OCI-LY3 (cell line): ENCODE measurements at regions not wholly inside any gene's neighbourhood (a gene's known extent, or its start where the extent isn't known, plus 50 kb on each side); places are given as distances from the start of the nearest gene placed in this dataset.
A peak's percentile ranks its signal among the peaks of the same experiment; 100 is the strongest.

Experiments used
- CTCF ChIP-seq: fragments of 200-600, 300-600 bp; sonication (generic); IDR thresholded peaks from 2 replicates; pipeline ENCODE4 v1.5.1; 2014; ENCODE audit warnings: antibody characterized with exemption, low read length, low read depth
- EZH2phosphoT487 ChIP-seq: fragments of 200-600 bp; shearing (Covaris generic); IDR thresholded peaks from 2 replicates; pipeline ENCODE4 v1.6.1; 2018; ENCODE audit warnings: antibody characterized with exemption, mixed run types, low read depth

GRCh38 chr1:8239306-8240023 lies 78.4 kb upstream of the SLC45A1 start:
- TF ChIP-seq CTCF (0 out of 2 replicates have a peak, but pooled peaks have one; percentile 0), EZH2phosphoT487 (no peak)
